HL-60/S4 treated with retinoic acid at 250 ng/mL for 4 days and 3 days (cell line): ENCODE measurements at regions not wholly inside any gene's neighbourhood (a gene's known extent, or its start where the extent isn't known, plus 50 kb on each side); places are given as distances from the start of the nearest gene placed in this dataset.
"Not testable (repeated sequence)": the region's sequence is repeated elsewhere in the genome, so short reads cannot be mapped to it uniquely, and the experiment has no call there.

ENCODE experiments used
- in situ Hi-C: fragments of 300-500 bp; cut with MboI; formaldehyde crosslinking; loops from 2 replicates; pipeline ENCODE4 v1.7.0; 2022; ENCODE audit warnings: low sequenced_read_pairs

DNA sequence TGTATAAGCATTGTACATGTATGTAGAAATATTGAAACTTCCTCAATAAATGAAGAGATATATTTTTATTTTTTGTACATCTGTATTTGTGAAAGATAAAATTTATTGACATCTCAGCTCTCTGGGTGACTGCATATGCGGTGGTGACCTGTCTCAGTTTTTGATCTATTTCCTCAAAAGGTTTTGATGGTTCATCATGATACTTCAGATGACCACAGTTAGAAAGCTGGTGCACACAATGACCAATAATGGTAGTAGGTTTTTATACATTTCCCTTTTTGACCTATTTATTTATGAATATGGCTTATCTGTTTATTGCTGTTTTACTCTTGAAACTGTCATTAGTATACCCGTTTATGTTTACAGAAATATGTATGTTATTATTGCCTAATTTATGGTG is 549.6 kb upstream of the CHD1 start:
- in situ Hi-C loops = not testable (repeated sequence)

DNA sequence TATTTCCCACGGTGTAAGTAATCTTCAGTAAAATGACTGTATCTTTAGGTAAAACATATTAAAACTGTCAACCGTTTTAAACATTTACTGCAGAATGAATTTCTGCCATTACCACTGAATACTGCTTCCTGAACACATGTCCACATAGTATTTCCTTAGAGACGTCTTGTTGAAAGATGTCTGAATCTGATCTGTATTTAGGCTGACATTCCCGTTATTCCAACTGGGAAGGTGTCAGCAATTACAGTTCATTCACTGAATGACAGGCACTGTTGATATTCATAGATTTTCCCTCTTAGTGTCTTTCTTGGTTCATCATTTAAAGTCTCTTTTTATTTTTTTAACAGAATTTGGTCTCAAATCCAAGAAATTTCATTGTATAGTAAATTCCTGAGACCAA is 544.5 kb upstream of the CHD1 start:
- in situ Hi-C loops = not testable (repeated sequence)

DNA sequence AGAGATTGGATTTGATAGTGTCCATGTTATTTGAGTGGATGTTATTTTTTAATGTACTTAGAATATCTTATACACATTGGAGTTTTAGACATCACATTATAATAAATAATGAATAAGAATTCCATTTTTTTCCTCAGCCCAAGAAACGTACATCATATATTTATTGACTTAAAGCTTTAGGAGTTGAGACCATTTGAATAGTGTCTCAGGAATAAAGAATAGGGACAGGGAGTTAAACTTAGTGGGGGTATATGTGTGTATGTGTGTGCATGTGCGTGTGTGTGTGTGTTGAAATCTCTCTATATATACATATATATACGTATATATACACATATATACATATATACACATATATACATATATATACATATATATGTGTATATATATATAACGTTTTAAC is 542.9 kb upstream of the CHD1 start:
- in situ Hi-C loops = not testable (repeated sequence)

DNA sequence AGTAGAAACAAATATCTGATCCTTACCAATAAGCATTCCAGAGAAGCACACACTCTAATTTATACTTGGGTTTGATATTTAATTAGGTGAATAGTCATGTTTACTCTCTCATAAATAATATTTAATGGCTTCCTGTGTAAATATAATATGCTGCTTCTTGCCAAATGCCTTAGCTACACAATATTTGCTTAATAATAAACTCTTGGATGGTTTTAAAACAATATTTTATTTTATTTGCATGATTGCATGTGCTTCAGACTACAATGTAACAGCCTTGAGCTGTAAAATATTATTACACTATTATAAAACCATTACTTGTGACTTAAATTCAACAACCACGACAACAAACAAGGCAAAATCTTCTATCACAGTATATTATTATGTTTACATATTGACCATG is 542.4 kb upstream of the CHD1 start:
- in situ Hi-C loops = not testable (repeated sequence)

DNA sequence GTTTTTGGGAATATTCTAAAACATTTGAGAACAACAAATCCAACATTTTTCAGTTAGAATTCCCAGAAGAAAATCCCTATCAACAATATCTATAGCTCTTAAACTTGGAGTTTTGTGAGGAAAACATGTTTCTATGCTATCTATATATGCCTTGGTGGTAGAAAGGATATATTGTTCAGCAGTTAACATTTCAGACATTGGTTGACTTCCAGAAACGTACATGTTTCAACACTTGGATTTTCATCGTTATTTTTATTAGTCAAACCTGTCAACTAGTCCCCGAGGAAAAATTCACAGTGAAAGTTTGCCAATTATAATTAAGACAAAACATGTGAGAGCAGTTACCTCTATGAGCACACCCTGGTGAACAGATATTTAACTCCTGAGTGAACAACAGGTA is 541.8 kb upstream of the CHD1 start:
- in situ Hi-C loops = not testable (repeated sequence)

DNA sequence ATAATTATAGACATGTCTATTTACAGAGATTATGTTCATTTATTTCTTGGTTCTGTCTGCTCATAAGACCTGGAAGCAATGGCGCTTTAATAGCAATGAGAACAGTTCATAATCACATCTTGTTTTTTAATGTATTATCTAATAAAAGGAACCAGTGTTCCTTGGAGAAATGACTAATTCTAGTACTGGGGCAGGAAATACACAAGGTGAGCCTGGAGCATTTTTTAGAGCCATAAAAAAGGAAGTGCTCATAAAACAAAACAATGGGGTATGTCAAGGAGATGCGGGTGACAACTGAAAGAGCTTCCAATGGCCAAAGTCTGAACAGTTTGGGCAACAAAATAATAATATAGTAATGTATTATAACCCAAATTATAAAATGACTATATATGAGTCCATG is 531.9 kb upstream of the CHD1 start:
- in situ Hi-C loops = no loop called here

DNA sequence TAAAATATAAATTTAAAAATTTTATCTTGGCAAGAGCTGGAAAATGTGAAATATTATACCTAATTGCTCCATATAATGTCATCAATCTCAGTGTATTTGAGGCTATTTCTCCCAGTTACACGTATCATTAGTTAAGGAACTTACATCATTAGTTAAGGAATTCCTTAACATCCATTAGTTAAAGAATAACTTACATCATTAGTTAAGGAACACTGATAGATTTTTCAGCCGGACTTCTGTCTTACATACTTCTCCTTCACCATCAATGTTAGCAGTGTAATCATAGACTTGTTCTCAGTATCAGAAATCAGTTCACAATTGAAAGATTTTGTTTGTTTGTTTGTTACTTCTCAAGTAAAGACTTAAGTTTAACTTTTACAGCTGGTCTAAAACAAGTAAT is 524.4 kb upstream of the CHD1 start:
- in situ Hi-C loops = no loop called here

DNA sequence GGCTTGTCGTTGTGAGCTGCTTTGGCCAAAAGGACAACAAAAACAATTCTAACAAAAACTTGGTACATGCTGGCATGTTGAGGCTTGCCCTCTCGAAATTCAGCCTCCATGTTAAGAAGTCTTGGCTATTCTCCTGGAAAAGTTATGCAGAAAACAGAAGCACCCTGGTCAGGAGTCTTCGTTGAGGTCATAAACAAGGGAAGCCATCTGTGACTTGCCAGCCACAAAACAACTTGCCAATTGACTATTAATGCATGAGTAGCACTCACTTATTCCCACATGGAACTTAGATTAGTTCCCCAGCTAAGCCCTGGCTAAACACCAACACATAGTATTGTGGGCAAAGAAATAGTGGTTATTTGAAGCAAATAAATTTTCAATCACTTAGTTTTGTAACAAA is 521.0 kb upstream of the CHD1 start:
- in situ Hi-C loops = no loop called here

DNA sequence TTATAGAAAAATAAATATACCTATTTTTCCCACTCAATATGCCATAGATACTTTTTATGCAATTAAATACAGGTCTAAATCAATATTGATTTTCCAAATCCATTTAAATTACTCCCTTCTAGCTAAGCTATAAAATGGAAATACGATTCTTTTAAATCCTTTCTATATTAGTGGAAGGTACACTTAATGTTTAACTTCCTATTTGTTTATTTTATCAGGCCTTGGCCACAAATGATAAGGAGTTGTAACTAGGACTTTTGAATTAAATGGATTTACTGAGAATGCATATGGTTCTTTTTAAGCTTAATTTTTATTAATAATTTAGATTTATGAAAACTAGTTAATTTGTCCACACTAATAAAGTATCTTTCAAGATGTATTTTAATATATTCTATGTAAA is 517.0 kb upstream of the CHD1 start:
- in situ Hi-C loops = no loop called here

DNA sequence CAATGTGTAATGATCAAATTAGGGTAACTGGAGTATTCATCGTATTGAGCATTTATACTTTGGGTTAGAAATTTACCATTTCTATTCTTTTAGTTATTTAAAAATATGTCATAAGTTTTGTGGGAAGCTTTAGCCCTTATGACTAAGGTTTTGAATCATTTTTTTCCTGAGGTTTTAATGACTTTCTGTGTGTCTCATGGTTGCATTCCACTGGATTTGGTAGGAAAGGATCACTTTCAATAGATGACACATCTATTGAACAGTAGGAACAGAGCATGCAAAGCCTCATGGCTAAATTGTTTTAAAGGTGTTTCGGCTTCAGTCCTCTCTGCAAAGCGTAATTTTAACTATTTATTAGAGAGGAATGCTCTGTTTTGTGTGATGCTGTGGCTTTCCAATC is 512.4 kb upstream of the CHD1 start:
- in situ Hi-C loops = no loop called here

DNA sequence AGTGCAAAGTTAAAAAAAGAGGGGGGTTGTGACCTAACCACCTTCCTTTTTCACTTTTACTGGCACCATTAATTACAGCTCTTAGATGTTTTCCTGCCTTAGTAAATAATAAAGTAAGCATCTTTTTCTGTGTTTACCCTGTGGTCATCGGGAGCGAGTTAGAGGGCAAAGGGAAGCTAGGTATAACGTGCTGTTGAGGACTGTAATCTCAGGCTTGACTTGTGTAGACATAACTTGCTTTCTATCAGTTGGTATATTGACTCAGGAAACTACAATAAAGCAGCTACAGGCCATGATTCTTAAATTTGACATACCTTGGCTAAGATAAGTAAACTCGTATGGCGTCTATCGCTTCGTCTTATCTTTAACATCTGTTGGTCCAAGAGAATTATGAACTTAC is 509.8 kb upstream of the CHD1 start:
- in situ Hi-C loops = no loop called here

DNA sequence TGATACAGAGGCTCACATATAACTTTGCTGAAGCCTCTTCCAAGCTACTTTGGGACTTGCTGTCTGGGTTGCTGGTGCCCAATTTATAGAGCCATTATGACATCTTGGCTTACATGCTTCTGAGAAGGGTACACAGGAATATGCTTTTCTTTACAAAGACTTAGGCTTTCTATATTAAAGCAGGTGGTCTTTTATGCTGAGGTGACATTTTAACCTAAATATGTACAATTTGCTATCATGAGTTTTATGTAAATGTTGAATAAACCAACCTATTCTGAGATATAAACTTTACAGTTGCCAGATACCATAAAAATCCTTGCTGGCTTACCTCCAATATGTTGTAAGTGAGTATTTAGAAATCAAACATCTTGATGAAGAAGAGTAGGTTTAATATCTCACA is 509.2 kb upstream of the CHD1 start:
- in situ Hi-C loops = no loop called here

DNA sequence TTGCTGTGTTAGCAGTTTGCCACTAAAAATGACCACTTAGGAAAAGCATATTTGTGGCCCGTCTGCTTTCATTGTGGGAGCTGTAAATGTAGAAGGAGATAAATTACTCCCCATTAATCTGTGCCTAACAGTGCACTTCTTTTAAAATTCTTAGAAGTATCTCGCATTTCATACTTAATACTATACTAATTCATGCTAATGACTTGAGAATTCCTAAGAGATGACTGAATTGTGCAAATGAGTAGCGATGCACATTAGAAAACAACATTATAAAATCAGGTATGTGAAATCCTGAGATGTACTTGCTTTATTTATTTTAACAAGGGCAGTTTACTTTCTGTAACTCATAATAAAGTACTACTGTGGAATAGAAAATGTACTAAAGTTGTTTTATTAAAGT is 494.6 kb upstream of the CHD1 start:
- in situ Hi-C loops = not testable (repeated sequence)

DNA sequence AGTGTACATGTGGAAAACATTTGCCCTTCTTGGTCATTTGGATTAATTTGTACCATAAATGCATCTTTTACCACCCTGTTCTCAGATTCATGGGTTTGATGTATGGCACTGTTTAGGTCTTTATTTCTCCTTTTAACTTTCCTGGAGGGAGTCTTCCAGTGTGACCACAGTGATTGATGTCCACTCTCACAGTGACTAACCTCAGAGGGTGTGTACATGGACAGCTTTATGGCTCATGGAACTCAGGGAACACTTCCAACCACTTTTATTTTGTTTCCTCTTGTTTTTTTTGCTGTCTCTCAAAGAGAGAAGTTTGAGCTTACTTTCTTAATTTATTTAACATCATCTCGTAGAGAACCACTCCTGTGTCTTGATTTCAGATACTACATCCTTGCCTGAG is 489.8 kb upstream of the CHD1 start:
- in situ Hi-C loops = not testable (repeated sequence)

DNA sequence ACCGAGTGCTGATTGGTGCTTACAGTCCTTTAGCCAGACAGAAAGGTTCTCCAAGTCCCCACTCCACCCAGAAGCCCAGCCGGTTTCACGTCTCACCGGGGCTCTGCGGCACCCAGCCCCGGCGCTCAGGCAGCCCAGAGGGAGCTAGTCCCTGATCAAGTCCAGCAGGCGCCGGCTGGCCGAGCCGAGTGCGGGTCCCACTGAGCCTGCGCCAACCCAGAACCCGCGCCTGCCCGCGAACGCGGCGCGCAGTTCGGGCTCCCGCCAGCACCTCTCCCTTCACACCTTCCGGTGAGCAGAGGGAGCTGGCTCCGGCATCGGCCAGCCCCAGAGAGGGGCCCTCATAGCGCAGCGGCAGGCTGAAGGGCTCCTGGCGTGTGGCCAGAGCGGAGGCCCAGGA is 481.6 kb upstream of the CHD1 start:
- in situ Hi-C loops = not testable (repeated sequence)

DNA sequence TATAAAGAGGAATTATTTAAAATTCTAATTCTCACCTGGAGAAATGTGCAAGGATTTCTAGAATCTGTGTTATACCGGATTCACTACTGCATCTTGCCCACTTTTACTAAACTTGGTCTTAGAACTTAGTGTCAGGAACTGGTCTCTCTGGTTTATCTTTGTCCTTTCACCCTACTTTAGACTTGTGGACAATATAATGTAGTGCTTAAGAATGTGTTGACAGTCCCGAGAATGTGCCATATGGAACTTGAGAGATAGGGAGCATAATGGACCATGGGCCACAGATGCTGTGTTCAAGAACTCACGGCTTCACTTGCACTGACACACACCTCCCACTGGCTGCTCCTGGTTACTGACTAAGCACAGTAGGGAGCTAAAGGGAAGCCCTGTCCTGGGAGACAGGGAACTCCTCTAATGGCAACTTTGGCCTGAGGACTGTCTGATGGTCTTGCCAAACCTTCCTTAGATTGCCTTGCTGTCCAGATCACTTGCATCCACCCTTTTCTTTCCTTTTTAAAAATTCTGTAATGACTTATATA is 476.0 kb upstream of the CHD1 start:
- in situ Hi-C loops = not testable (repeated sequence)

DNA sequence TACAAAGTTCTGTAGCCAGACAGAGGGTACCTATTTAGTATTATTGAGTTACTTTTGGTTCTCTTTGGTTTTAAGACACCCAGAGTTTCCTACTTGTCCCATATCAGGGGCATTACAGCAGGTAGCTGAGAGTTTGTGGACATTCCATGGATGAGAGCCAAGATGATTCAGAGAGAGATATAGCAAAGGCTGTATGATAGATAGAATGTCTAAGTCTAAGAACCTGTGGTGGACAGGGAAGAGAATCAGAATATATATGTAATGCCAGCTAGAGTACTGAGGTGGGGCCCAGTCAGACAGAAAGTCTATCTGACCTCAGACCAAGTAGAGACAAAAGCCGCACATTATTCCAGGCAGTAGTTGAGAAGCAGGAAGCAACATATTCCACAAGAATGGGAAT is 471.8 kb upstream of the CHD1 start:
- in situ Hi-C loops = not testable (repeated sequence)

DNA sequence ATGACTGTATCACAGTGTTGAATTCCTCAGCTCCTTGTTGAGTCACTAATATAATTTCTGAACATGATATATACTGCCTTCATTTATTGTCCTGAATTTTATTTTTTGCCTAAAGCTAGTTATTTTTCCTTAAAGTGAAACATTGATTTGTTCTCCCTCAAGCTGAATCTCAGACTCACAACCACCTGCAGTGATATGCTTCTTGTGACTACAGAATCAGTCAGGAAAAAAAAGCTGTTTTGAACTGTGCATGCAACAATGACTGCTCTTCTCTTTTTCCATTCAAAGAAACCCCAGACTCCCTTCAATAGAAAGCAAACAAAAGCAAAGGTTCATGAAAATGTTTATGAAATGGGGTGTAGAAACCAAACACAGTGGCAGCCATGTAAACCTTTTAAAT is 470.2 kb upstream of the CHD1 start:
- in situ Hi-C loops = no loop called here

DNA sequence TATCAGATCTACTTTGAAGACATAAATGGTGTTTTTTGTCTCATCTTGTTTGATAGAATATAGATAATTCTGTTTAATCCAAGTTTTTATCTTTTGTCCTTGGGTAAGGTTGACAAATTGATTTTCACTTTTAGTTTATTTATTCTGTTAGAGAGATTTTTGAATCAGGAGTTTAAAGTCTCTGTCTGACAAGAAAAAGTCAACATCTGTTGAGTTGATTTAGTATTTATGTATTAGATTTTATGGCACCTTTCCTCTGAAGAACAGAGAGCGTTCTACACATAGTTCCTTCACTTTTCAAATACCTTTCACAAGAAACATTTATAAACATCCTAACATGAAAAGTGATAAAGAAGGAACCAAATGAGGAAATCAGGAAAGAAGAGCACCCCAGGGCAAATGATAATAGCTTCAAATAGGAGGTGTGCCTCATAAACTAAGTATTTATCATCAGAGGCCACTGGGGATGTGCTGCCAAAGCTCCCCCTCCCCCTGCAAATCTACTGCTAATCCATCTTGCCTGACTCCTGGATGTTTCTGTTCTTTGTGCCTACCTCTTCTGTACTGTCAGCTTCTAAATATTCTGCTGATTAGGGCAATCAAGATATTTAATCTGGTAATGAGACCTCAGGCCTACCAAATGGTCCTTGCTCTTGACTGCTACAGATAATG is 457.7 kb upstream of the CHD1 start:
- in situ Hi-C loops = no loop called here

DNA sequence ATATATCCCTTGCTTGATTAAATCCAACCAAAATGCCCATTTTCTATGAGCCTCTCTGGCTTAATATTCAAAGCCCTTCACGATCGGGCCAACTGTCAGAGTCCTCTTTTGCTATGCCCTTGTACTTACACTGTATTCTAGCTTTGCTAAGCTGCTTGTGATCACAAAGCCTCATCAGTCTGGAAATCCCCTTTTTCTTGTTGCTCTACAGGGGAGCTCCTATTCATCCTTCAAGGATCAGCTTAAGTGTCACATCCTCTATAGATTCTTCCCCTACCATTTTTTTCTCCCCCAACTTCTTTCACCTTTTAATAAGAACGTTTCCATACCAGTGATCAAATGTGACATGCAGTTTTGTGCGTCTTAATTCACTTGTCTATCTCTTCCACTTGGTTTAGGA is 450.4 kb upstream of the CHD1 start:
- in situ Hi-C loops = no loop called here

DNA sequence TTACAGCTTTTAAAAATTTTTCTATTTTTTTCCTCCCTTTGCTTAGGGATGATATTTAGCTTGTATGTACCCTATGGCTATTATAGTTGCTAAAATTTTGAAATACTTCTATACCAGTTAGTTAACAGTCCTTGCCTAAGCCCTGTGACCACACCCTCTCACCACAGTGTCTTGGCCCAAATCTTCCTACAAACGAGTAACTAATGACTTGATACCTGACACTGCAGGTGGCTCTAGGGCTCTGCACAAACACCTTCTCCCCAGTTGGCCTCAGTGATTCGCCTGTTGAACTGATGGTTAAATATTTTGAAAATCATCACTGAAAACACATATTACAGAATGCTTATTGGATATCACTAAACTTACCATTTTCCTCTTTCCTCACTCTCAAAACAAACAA is 449.6 kb upstream of the CHD1 start:
- in situ Hi-C loops = no loop called here

DNA sequence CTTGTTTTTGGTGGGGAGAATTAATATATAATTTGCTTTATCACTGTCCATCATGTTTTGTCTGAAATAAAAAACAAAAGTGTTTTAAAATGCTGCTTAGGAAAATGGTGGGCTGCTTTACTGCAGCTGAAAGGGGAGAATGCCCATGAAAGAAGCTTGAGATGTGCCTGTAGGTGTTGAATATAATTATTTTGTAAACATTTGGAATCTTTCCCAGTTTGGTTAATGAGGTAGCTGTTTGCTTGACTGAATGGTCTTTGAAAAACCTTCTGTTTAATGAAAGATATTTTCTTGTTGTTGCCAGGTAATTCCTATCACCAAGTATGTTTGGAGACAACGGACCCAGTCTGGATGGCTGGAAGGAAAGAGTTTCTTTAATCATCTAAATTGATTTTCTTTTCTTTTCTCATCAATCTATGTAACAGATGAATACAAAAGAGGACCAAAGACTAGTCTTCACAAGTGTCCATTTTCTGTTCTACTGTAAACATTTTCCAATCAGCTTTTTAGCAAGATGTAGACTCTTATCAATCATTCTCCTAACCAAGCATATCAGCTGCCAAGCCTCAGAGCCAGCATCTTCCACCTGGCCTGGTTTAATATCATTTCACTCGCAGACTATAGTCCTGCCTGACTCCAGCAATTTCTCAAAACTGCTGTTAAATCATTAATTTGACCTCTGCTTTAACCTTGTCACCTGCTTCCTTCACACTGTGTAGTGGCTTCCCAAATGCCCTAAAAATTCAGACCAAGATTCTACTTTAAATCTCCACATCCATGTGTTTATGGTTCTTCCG is 441.2 kb upstream of the CHD1 start:
- in situ Hi-C loops = no loop called here
